Fibroblast of lung (primary cell): ENCODE measurements at regions not wholly inside any gene's neighbourhood (a gene's known extent, or its start where the extent isn't known, plus 50 kb on each side); places are given as distances from the start of the nearest gene placed in this dataset.

ENCODE experiments used
- EZH2 ChIP-seq: IDR thresholded peaks from 2 replicates; pipeline ENCODE4 v1.5.1; 2012; ENCODE audit warnings: low read length, control low read depth, mild to moderate bottlenecking; ENCODE audit errors: missing control alignments
- TF ChIP-seq, protein P1 (sequence below), 2 donors: IDR thresholded peaks in 1 of 2; conservative IDR thresholded peaks in 1 of 2; 1 replicate in 1 of 2; 2 replicates in 1 of 2; pipeline ENCODE4 v1.5.1; 2011 to 2012; ENCODE audit warnings: low read length in 2 of 2, control low read depth in 1 of 2, inconsistent platforms in 1 of 2, low read depth in 1 of 2, mild to moderate bottlenecking in 1 of 2

DNA sequence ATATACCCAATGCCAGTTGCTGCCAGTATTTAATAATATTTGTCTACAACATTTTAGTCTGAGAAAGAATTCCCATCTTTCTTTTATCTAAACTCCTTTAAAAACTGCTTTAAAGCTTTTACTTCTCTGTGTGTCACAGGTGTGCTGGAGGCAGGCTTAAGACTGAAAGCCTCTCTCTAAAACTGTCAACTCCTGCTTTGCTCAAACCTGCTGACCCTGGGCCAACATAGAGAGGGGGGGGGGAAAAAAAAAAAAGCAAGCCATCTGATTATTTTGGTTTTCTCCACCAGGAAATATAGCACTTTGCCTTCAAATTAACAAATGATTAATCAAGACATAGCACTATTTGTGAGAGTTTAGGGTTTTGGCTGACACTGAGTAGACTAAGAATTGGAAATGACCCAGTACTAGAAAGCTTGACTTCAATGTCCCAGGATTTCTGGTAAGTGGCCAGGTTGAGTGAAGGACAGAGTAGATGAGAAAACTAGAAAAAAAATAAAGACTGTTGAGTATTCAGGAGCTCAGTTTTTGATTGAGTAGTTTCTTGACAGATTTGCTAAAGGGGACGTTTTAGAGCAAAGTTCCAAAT lies 357.0 kb upstream of the FLRT2 start:
- TF ChIP-seq, protein P1, sequence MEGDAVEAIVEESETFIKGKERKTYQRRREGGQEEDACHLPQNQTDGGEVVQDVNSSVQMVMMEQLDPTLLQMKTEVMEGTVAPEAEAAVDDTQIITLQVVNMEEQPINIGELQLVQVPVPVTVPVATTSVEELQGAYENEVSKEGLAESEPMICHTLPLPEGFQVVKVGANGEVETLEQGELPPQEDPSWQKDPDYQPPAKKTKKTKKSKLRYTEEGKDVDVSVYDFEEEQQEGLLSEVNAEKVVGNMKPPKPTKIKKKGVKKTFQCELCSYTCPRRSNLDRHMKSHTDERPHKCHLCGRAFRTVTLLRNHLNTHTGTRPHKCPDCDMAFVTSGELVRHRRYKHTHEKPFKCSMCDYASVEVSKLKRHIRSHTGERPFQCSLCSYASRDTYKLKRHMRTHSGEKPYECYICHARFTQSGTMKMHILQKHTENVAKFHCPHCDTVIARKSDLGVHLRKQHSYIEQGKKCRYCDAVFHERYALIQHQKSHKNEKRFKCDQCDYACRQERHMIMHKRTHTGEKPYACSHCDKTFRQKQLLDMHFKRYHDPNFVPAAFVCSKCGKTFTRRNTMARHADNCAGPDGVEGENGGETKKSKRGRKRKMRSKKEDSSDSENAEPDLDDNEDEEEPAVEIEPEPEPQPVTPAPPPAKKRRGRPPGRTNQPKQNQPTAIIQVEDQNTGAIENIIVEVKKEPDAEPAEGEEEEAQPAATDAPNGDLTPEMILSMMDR (conservative IDR thresholded peaks at IDR 0.05 in 1 of 2, IDR thresholded peaks at IDR 0.05 in 1 of 2; ENCODE audit: low read depth in 1 of 2, low read length in 2 of 2), result no peak
- no peak for TF ChIP-seq EZH2
